ENCODE measurements at regions not wholly inside any gene's neighbourhood (a gene's known extent, or its start where the extent isn't known, plus 50 kb on each side); places are given as distances from the start of the nearest gene placed in this dataset.

GRCh38 chrX:1011691-1012283, 200.7 kb downstream of the CRLF2 start (continued):
- no peak for TF ChIP-seq ZBTB33 (IDR thresholded peaks at IDR 0.05)
- TF ChIP-seq EZH2 (IDR thresholded peaks at IDR 0.05; ENCODE audit: borderline replicate concordance, control insufficient read depth, low read depth, low read length), result no peak
- no peak for TF ChIP-seq ASH2L (IDR thresholded peaks at IDR 0.05; ENCODE audit: borderline replicate concordance, low read depth)

- no peak for DNase-seq (ENCODE audit: low read depth, low spot score)
- FAIRE-seq, result no peak
- H3K27ac ChIP-seq (ENCODE audit: control insufficient read depth, insufficient read depth), result no peak overlapping the region
- H3K79me2 ChIP-seq (ENCODE audit: control insufficient read depth, insufficient read depth, low read length), result no peaks in the 10 kb centered on the region
- H3K4me2 ChIP-seq (ENCODE audit: control insufficient read depth, insufficient read depth), result no peak overlapping the region
- H2AFZ ChIP-seq (ENCODE audit: control insufficient read depth, low read depth, low read length), result no peak overlapping the region
- WGBS (ENCODE audit: insufficient coverage, insufficient replicate concordance, low lambda C conversion rate, missing lambda C conversion rate), result 74% methylated on average over 15 of the region's 15 CpGs
- no TSS peak for BruUV-seq (replicated peaks)
- H3K27me3 ChIP-seq (replicated peaks in 1 of 2; ENCODE audit: control insufficient read depth in 2 of 2, insufficient read depth in 2 of 2, low read length in 1 of 2), result no peaks in the 10 kb centered on the region
- H3K9me3 ChIP-seq (replicated peaks; ENCODE audit: control insufficient read depth, insufficient read depth, low read length), result no peaks in the 10 kb centered on the region; the same call in 2 of the 3 replicates
- H4K20me1 ChIP-seq (ENCODE audit: control insufficient read depth, insufficient read depth), result no peaks in the 10 kb centered on the region
- no peak for ATAC-seq
- CTCF ChIA-PET, result no interaction called here
- H3K4me3 ChIP-seq, result no peak overlapping the region
- RAD21 ChIA-PET (ENCODE audit: unreplicated experiment), result no interaction called here
- intact Hi-C loops (cut with micrococcal nuclease; ENCODE audit: unreplicated experiment), result no loop called here
- H3K9ac ChIP-seq (ENCODE audit: control insufficient read depth, insufficient read depth, low read length), result no peak overlapping the region
- no peaks in the 10 kb centered on the region for H3K4me1 ChIP-seq (ENCODE audit: control insufficient read depth, insufficient read depth, low read length)
- in situ Hi-C loops (cut with MboI), result no loop called here
- SMC1A ChIA-PET (ENCODE audit: uncharacterized antibody, unreplicated experiment), result no interaction called here
- POLR2A ChIA-PET, result no interaction called here
- no peaks in the 10 kb centered on the region for H3K36me3 ChIP-seq (ENCODE audit: control insufficient read depth in 2 of 2, insufficient read depth in 2 of 2, low read length in 1 of 2)
- TF ChIP-seq CBX5 (IDR thresholded peaks at IDR 0.05; ENCODE audit: low read depth) (no peak), SP1 (IDR thresholded peaks at IDR 0.05; ENCODE audit: low read depth, low read length) (no peak), REST (IDR thresholded peaks at IDR 0.05; ENCODE audit: low read depth, low read length) (no peak), BCL11A (IDR thresholded peaks at IDR 0.05; ENCODE audit: low read depth, low read length) (no peak), SREBF2 (IDR thresholded peaks at IDR 0.05; ENCODE audit: low read length) (no peak), E4F1 (IDR thresholded peaks at IDR 0.05; ENCODE audit: borderline replicate concordance, partially characterized antibody) (no peak), HDAC2 (IDR thresholded peaks at IDR 0.05) (no peak), ZBTB4 (CRISPR knock-in tag; IDR thresholded peaks at IDR 0.05) (no peak), SMC3 (IDR thresholded peaks at IDR 0.05; ENCODE audit: borderline replicate concordance, low read length) (no peak)
Observed at GRCh38 chrX:1009771-1010170, 202.7 kb downstream of the CRLF2 start.
